Dendritic cell treated with granulocyte-macrophage colony-stimulating factor and Interleukin-4, amounts not matched to agents 40 ng/mL and 50 ng/mL, for 4 days (primary cell): ENCODE measurements at regions not wholly inside any gene's neighbourhood (a gene's known extent, or its start where the extent isn't known, plus 50 kb on each side); places are given as distances from the start of the nearest gene placed in this dataset.
"Not testable (repeated sequence)": the region's sequence is repeated elsewhere in the genome, so short reads cannot be mapped to it uniquely, and the experiment has no call there.

ENCODE experiments used
- H3K27ac Mint-ChIP-seq: one replicate; pipeline ENCODE4 v1.8.0; 2022; ENCODE audit warnings: mild to moderate bottlenecking, mixed read lengths
- H3K27me3 Mint-ChIP-seq: one replicate; pipeline ENCODE4 v1.8.0; 2022; ENCODE audit warnings: mild to moderate bottlenecking, mixed read lengths
- H3K36me3 Mint-ChIP-seq: one replicate; pipeline ENCODE4 v1.8.0; 2022; ENCODE audit warnings: low read depth, mixed read lengths
- H3K4me1 Mint-ChIP-seq: one replicate; pipeline ENCODE4 v1.8.0; 2022; ENCODE audit warnings: low read depth, mixed read lengths
- H3K4me3 Mint-ChIP-seq: one replicate; pipeline ENCODE4 v1.8.0; 2022; ENCODE audit warnings: mild to moderate bottlenecking, moderate library complexity, mixed read lengths
- H3K9me3 Mint-ChIP-seq: one replicate; pipeline ENCODE4 v1.8.0; 2022; ENCODE audit warnings: mixed read lengths
- intact Hi-C: fragments of 100-400 bp; cut with micrococcal nuclease; formaldehyde crosslinking; loops from one replicate; pipeline ENCODE4 v1.15.0; 2022

- intact Hi-C loops = no loop called here
- H3K4me1 Mint-ChIP-seq = no peaks in the 10 kb centered on the region
These were observed 287.3 kb upstream of the ZNF507 start for GRCh38 chr19:32058131-32058530.

GRCh38 chr19:32061315-32061714 lies 284.1 kb upstream of the ZNF507 start:
- Mint-ChIP-seq H3K4me3 (no peak overlapping the region), H3K9me3 (peaks cover 12% of the 10 kb centered on the region)

More at GRCh38 chr19:32058131-32058530, 287.3 kb upstream of the ZNF507 start:
- Mint-ChIP-seq H3K36me3 (no peaks in the 10 kb centered on the region), H3K27ac (no peak overlapping the region), H3K4me3 (no peak overlapping the region), H3K27me3 (no peaks in the 10 kb centered on the region), H3K9me3 (peaks cover 12% of the 10 kb centered on the region)

GRCh38 chr19:32063601-32064000 lies 281.8 kb upstream of the ZNF507 start:
- Mint-ChIP-seq H3K27me3 (no peaks in the 10 kb centered on the region), H3K9me3 (peaks cover 1% of the 10 kb centered on the region)
- intact Hi-C loops = no loop called here

More at GRCh38 chr19:32061315-32061714, 284.1 kb upstream of the ZNF507 start:
- no peaks in the 10 kb centered on the region for H3K27me3 Mint-ChIP-seq
- H3K4me1 Mint-ChIP-seq = no peaks in the 10 kb centered on the region
- H3K36me3 Mint-ChIP-seq = no peaks in the 10 kb centered on the region
- intact Hi-C loops = no loop called here
- H3K27ac Mint-ChIP-seq = no peak overlapping the region

GRCh38 chr19:32066056-32066455 lies 279.4 kb upstream of the ZNF507 start:
- Mint-ChIP-seq H3K27me3 (no peaks in the 10 kb centered on the region), H3K27ac (no peak overlapping the region), H3K9me3 (no peaks in the 10 kb centered on the region), H3K36me3 (no peaks in the 10 kb centered on the region), H3K4me3 (no peak overlapping the region), H3K4me1 (no peaks in the 10 kb centered on the region)
- intact Hi-C loops = no loop called here

More at GRCh38 chr19:32063601-32064000, 281.8 kb upstream of the ZNF507 start:
- Mint-ChIP-seq H3K4me3 (no peak overlapping the region), H3K4me1 (no peaks in the 10 kb centered on the region), H3K27ac (no peak overlapping the region), H3K36me3 (no peaks in the 10 kb centered on the region)

GRCh38 chr19:32067685-32068084 lies 277.7 kb upstream of the ZNF507 start:
- Mint-ChIP-seq H3K4me1 (no peaks in the 10 kb centered on the region), H3K4me3 (no peak overlapping the region), H3K36me3 (no peaks in the 10 kb centered on the region), H3K27ac (no peak overlapping the region), H3K9me3 (no peaks in the 10 kb centered on the region), H3K27me3 (no peaks in the 10 kb centered on the region)
- intact Hi-C loops = no loop called here

- no peaks in the 10 kb centered on the region for H3K36me3 Mint-ChIP-seq
- H3K4me3 Mint-ChIP-seq = no peak overlapping the region
- intact Hi-C loops = no loop called here
These were observed 276.6 kb upstream of the ZNF507 start for GRCh38 chr19:32068793-32069192.

GRCh38 chr19:32070101-32070500 lies 275.3 kb upstream of the ZNF507 start:
- Mint-ChIP-seq H3K9me3 (no peaks in the 10 kb centered on the region), H3K27me3 (no peaks in the 10 kb centered on the region), H3K4me3 (no peak overlapping the region), H3K27ac (no peak overlapping the region), H3K4me1 (no peaks in the 10 kb centered on the region), H3K36me3 (no peaks in the 10 kb centered on the region)
- intact Hi-C loops = no loop called here

More at GRCh38 chr19:32068793-32069192, 276.6 kb upstream of the ZNF507 start:
- no peaks in the 10 kb centered on the region for H3K9me3 Mint-ChIP-seq
- no peaks in the 10 kb centered on the region for H3K27me3 Mint-ChIP-seq
- H3K4me1 Mint-ChIP-seq = no peaks in the 10 kb centered on the region
- H3K27ac Mint-ChIP-seq = no peak overlapping the region

- no peaks in the 10 kb centered on the region for H3K27me3 Mint-ChIP-seq
- H3K4me1 Mint-ChIP-seq = no peaks in the 10 kb centered on the region
- no peak overlapping the region for H3K4me3 Mint-ChIP-seq
- H3K27ac Mint-ChIP-seq = no peak overlapping the region
- H3K9me3 Mint-ChIP-seq = peaks cover 9% of the 10 kb centered on the region
- intact Hi-C loops = no loop called here
- H3K36me3 Mint-ChIP-seq = no peaks in the 10 kb centered on the region
These were observed 263.4 kb upstream of the ZNF507 start for GRCh38 chr19:32082028-32082427.

- not testable (repeated sequence) for H3K36me3 Mint-ChIP-seq
These were observed 260.6 kb upstream of the ZNF507 start for GRCh38 chr19:32084756-32085363.

GRCh38 chr19:32091241-32091640 lies 254.2 kb upstream of the ZNF507 start:
- no peaks in the 10 kb centered on the region for H3K4me1 Mint-ChIP-seq
- no peaks in the 10 kb centered on the region for H3K36me3 Mint-ChIP-seq
- no peaks in the 10 kb centered on the region for H3K27me3 Mint-ChIP-seq
- no peaks in the 10 kb centered on the region for H3K9me3 Mint-ChIP-seq
- no peak overlapping the region for H3K27ac Mint-ChIP-seq
- intact Hi-C loops = no loop called here
- no peak overlapping the region for H3K4me3 Mint-ChIP-seq

More at GRCh38 chr19:32084756-32085363, 260.6 kb upstream of the ZNF507 start:
- H3K9me3 Mint-ChIP-seq, H3K27ac Mint-ChIP-seq, H3K4me3 Mint-ChIP-seq, H3K4me1 Mint-ChIP-seq, intact Hi-C loops, H3K27me3 Mint-ChIP-seq: not testable (repeated sequence)

GRCh38 chr19:32097011-32097410 lies 248.4 kb upstream of the ZNF507 start:
- H3K9me3 Mint-ChIP-seq = no peaks in the 10 kb centered on the region
- H3K27ac Mint-ChIP-seq = no peak overlapping the region
- intact Hi-C loops = no loop called here
- peaks cover under 1% of the 10 kb centered on the region for H3K27me3 Mint-ChIP-seq
- H3K4me3 Mint-ChIP-seq = no peak overlapping the region
- no peaks in the 10 kb centered on the region for H3K36me3 Mint-ChIP-seq
- H3K4me1 Mint-ChIP-seq = no peaks in the 10 kb centered on the region

- Mint-ChIP-seq H3K27me3 (peaks cover 3% of the 10 kb centered on the region), H3K4me1 (no peaks in the 10 kb centered on the region)
- intact Hi-C loops = no loop called here
These were observed 247.8 kb upstream of the ZNF507 start for GRCh38 chr19:32097620-32098019.

GRCh38 chr19:32098968-32099367 lies 246.4 kb upstream of the ZNF507 start:
- no peaks in the 10 kb centered on the region for H3K9me3 Mint-ChIP-seq
- no peak overlapping the region for H3K4me3 Mint-ChIP-seq
- no peaks in the 10 kb centered on the region for H3K36me3 Mint-ChIP-seq
- intact Hi-C loops = no loop called here
- no peak overlapping the region for H3K27ac Mint-ChIP-seq
- no peaks in the 10 kb centered on the region for H3K4me1 Mint-ChIP-seq
- H3K27me3 Mint-ChIP-seq = peaks cover 13% of the 10 kb centered on the region

More at GRCh38 chr19:32097620-32098019, 247.8 kb upstream of the ZNF507 start:
- Mint-ChIP-seq H3K9me3 (no peaks in the 10 kb centered on the region), H3K27ac (no peak overlapping the region), H3K36me3 (no peaks in the 10 kb centered on the region), H3K4me3 (no peak overlapping the region)

GRCh38 chr19:32101206-32101605 lies 244.2 kb upstream of the ZNF507 start:
- H3K9me3 Mint-ChIP-seq = no peaks in the 10 kb centered on the region
- peaks cover 26% of the 10 kb centered on the region for H3K27me3 Mint-ChIP-seq
- no peaks in the 10 kb centered on the region for H3K4me1 Mint-ChIP-seq
- intact Hi-C loops = no loop called here
- no peak overlapping the region for H3K4me3 Mint-ChIP-seq
- no peaks in the 10 kb centered on the region for H3K36me3 Mint-ChIP-seq
- H3K27ac Mint-ChIP-seq = no peak overlapping the region

GRCh38 chr19:32103541-32103940 lies 241.9 kb upstream of the ZNF507 start:
- Mint-ChIP-seq H3K4me1 (no peaks in the 10 kb centered on the region), H3K27ac (no peak overlapping the region), H3K9me3 (no peaks in the 10 kb centered on the region), H3K4me3 (no peak overlapping the region), H3K36me3 (no peaks in the 10 kb centered on the region), H3K27me3 (peaks cover 26% of the 10 kb centered on the region)
- intact Hi-C loops = no loop called here
